Loucy (cell line): ENCODE measurements at regions not wholly inside any gene's neighbourhood (a gene's known extent, or its start where the extent isn't known, plus 50 kb on each side); places are given as distances from the start of the nearest gene placed in this dataset.

Experiments used
- CTCF ChIP-seq: fragments of 200-600 bp; sonication (generic); conservative IDR thresholded peaks from 2 replicates; pipeline ENCODE4 v1.5.1; 2014; ENCODE audit warnings: mild to moderate bottlenecking, antibody characterized with exemption, low read length
- EZH2phosphoT487 ChIP-seq: fragments of 200-600 bp; IDR thresholded peaks from 2 replicates; pipeline ENCODE4 v1.6.1; 2018; ENCODE audit warnings: antibody characterized with exemption, mild to moderate bottlenecking, moderate library complexity, borderline replicate concordance

DNA sequence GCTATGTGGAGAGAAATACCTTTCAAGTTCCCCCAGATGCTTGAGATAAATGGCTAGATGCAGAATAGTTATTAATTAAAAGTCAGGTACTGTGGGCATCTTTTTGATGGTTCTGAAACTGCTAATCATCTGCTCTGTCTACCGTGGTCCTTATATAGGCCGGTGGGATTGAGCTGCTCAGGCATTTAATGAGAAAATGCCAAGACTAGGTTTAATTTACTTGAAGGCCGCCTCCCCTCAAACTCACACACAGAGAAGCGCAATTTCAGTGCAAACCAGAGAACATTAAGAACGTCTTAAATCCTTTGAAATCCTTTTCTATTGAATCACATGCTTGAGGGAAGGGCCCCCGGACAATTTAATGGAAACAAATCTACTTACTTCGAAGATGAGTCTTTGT, 136.4 kb upstream of the CRBN start:
- TF ChIP-seq CTCF (no peak), EZH2phosphoT487 (no peak)
